ENCODE measurements at regions not wholly inside any gene's neighbourhood (a gene's known extent, or its start where the extent isn't known, plus 50 kb on each side); places are given as distances from the start of the nearest gene placed in this dataset.
"Not testable (repeated sequence)": the region's sequence is repeated elsewhere in the genome, so short reads cannot be mapped to it uniquely, and the experiment has no call there.

DNA sequence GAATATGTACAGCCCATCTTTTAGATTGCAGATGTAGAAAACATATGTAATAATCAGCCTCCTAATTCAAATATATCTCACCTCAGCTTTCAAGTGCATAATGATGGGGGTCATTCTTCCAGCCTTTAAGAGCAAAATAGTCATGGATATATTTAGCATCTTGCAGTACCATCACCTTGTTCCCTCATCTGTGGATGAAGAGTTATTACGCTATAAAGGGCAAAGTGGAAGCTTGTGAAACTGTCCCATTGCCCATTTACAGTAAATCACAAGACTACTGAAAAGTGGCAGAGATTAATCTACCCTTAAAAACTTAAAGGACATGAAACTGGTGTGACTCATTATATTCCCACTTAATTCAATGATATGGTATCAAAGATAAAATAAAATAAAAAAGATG is 979.7 kb upstream of the HS3ST1 start:
- TF ChIP-seq FOXP2 (optimal IDR thresholded peaks at IDR 0.05; ENCODE audit: control extremely low read depth, extremely low read length, insufficient read depth) (no peak), POLR2AphosphoS5 (IDR thresholded peaks at IDR 0.05; ENCODE audit: borderline replicate concordance, low read depth, low read length) (no peak), EZH2 (IDR thresholded peaks at IDR 0.05) (no peak)
- no peak overlapping the region for H3K27ac ChIP-seq
- no peak overlapping the region for H3K4me3 ChIP-seq
- no peaks in the 10 kb centered on the region for H3K9me3 ChIP-seq (ENCODE audit: low read depth, low read length)
- no peak for DNase-seq (ENCODE audit: low read depth, low spot score)
- H3K36me3 ChIP-seq (ENCODE audit: insufficient read depth, low read length), result no peaks in the 10 kb centered on the region
- no peak overlapping the region for H3K9ac ChIP-seq (ENCODE audit: insufficient read length)

DNA sequence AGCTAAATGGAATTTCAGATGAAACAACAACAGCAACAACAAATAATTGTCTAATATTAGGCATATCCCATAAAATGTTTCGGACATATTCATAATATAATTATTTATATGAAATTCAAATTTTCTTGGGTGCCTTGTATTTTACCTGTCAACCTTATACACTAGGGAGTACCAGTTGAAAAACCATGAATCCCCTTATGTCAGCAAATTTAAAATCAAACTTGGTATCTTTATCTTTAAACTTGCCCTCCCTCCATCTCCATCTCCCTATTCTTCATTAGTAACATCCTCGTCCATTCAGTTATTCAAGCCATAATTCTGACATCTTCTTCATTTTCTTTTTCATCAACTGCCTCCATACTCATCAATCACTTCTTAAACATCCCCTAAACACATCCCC is 974.5 kb upstream of the HS3ST1 start:
- H3K27ac ChIP-seq, result no peak overlapping the region
- DNase-seq (ENCODE audit: low read depth, low spot score), result no peak

DNA sequence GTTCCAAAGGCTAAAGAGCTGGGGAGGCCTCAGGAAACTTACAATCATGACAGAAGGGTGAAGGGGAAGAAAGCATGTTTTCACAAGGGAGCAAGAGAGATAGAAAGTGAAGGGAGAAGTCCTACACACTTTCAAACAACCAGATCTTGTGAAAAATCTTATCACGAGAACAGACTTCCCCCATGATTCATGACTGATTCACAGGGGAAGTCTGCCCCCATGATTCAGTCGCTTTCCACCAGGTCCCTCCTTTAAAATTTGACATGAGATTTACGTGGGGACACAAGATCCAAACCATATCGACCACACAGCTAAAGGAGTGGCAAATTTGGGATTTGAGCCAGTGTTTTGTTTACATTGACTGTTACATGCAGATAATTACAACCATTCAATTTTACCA is 971.1 kb upstream of the HS3ST1 start:
- no peak overlapping the region for H3K9ac ChIP-seq (ENCODE audit: insufficient read length)
- no peak for TF ChIP-seq POLR2AphosphoS5 (IDR thresholded peaks at IDR 0.05; ENCODE audit: borderline replicate concordance, low read depth, low read length)
- no peak for DNase-seq (ENCODE audit: low read depth, low spot score)
- no peak overlapping the region for H3K27ac ChIP-seq
- H3K36me3 ChIP-seq (ENCODE audit: insufficient read depth, low read length), result no peaks in the 10 kb centered on the region
- no peaks in the 10 kb centered on the region for H3K9me3 ChIP-seq (ENCODE audit: low read depth, low read length)
- no peak overlapping the region for H3K4me3 ChIP-seq

More for the DNA sequence above, 974.5 kb upstream of the HS3ST1 start:
- TF ChIP-seq EZH2 (IDR thresholded peaks at IDR 0.05) (no peak), POLR2AphosphoS5 (IDR thresholded peaks at IDR 0.05; ENCODE audit: borderline replicate concordance, low read depth, low read length) (no peak), FOXP2 (optimal IDR thresholded peaks at IDR 0.05; ENCODE audit: control extremely low read depth, extremely low read length, insufficient read depth) (no peak)
- H3K4me3 ChIP-seq, result no peak overlapping the region
- no peak overlapping the region for H3K9ac ChIP-seq (ENCODE audit: insufficient read length)
- H3K36me3 ChIP-seq (ENCODE audit: insufficient read depth, low read length), result no peaks in the 10 kb centered on the region
- no peaks in the 10 kb centered on the region for H3K9me3 ChIP-seq (ENCODE audit: low read depth, low read length)

DNA sequence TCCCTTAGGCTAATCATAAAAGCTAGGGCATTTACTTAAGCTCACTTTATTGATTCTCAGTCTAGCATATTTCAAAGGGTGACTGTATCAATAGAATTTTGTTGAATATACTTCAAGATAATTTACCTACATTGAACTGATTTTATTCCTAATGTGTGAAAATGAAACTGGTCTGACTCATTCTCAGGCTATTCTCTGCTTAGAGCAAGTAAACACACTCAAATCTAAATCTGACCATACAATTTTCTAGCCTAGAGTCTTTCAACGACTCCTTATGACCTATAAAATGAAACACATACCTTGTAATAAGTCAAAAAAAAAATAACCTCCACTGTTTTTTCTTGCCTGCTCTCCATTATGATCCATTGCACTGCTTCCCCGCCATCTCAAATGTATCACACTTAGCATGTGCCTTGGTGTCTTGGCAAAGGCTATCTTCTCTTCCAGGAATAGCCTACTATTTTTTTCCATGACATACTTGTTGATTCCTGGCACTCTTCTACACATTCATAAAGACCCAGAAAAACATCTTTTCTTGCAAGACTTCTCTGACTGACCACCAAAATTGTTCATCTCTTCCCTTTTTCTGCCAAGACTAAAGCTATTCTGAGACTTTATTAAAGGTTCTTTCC is 965.1 kb upstream of the HS3ST1 start:
- Histone ChIP-seq H3K4me3 (no peak overlapping the region), H3K9ac (ENCODE audit: insufficient read length) (no peak overlapping the region), H3K27ac (no peak overlapping the region), H3K36me3 (ENCODE audit: insufficient read depth, low read length) (no peaks in the 10 kb centered on the region), H3K9me3 (ENCODE audit: low read depth, low read length) (no peaks in the 10 kb centered on the region)
- DNase-seq (ENCODE audit: low read depth, low spot score), result no peak
- TF ChIP-seq FOXP2 (optimal IDR thresholded peaks at IDR 0.05; ENCODE audit: control extremely low read depth, extremely low read length, insufficient read depth), result no peak

DNA sequence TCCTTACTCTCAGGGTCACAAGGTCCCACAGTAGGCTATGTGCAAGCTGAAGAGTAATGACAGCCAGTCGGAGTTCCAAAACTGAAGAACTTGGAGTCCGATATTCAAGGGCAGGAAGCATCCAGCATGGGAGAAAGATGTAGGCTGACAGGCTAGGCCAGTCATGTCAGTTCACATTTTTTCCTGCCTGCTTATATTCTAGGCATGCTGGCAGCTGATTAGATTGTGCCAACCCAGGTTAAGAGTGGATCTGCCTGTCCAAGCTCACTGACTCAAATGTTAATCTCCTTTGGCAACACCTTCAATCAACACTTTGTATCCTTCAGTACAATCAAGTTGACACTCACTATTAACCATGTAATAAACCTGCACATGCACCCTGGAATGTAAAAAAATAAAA is 960.9 kb upstream of the HS3ST1 start:
- DNase-seq (ENCODE audit: low read depth, low spot score), result no peak
- no peak overlapping the region for H3K27ac ChIP-seq
- TF ChIP-seq EZH2 (IDR thresholded peaks at IDR 0.05) (no peak), FOXP2 (optimal IDR thresholded peaks at IDR 0.05; ENCODE audit: control extremely low read depth, extremely low read length, insufficient read depth) (no peak), POLR2AphosphoS5 (IDR thresholded peaks at IDR 0.05; ENCODE audit: borderline replicate concordance, low read depth, low read length) (no peak)
- no peak overlapping the region for H3K9ac ChIP-seq (ENCODE audit: insufficient read length)
- no peak overlapping the region for H3K4me3 ChIP-seq
- H3K36me3 ChIP-seq (ENCODE audit: insufficient read depth, low read length), result no peaks in the 10 kb centered on the region
- no peaks in the 10 kb centered on the region for H3K9me3 ChIP-seq (ENCODE audit: low read depth, low read length)

DNA sequence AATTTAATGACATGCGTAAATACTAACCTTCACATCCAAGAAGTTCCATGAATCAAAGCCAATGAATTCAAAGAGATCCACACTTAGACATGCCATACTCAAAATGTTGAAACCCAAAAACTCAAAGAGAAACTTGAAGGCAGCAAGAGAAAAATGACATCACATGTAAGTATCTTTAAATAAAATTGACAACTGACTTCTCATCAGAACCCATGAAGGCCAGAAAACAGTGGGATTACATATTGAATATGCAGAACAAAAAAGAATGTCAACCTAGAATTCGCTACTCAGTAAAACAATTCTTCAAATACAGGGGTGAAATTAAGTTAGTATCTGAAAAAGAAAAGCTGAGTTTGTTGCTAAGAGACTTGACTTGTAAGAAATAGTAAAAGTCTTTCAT is 953.9 kb upstream of the HS3ST1 start:
- Histone ChIP-seq H3K36me3 (ENCODE audit: insufficient read depth, low read length) (no peaks in the 10 kb centered on the region), H3K27ac (no peak overlapping the region), H3K9ac (ENCODE audit: insufficient read length) (no peak overlapping the region), H3K4me3 (no peak overlapping the region), H3K9me3 (ENCODE audit: low read depth, low read length) (no peaks in the 10 kb centered on the region)
- no peak for TF ChIP-seq EZH2 (IDR thresholded peaks at IDR 0.05)
- no peak for TF ChIP-seq POLR2AphosphoS5 (IDR thresholded peaks at IDR 0.05; ENCODE audit: borderline replicate concordance, low read depth, low read length)
- TF ChIP-seq FOXP2 (optimal IDR thresholded peaks at IDR 0.05; ENCODE audit: control extremely low read depth, extremely low read length, insufficient read depth), result no peak
- no peak for DNase-seq (ENCODE audit: low read depth, low spot score)

DNA sequence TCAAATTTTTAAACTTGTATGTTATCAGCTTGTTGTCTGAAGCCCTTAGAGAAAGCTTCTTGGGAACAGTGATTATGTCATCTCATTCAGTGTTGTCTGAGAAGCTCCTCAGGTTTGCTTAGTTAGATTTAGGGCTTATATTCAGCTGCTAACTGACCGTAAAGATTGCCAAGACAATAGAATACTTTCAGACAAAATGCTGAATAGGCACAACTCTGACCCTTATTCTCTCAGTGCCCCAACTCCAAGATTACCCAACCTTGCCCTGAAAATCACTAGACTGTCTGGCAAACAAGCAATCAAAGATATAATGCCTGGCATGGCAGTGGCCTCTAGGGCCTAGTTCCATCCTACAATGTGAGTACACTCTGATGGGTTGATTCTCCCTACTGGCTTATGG is 950.5 kb upstream of the HS3ST1 start:
- DNase-seq (ENCODE audit: low read depth, low spot score), result no peak
- Histone ChIP-seq H3K27ac (no peak overlapping the region), H3K9ac (ENCODE audit: insufficient read length) (no peak overlapping the region), H3K36me3 (ENCODE audit: insufficient read depth, low read length) (no peaks in the 10 kb centered on the region), H3K9me3 (ENCODE audit: low read depth, low read length) (no peaks in the 10 kb centered on the region), H3K4me3 (no peak overlapping the region)
- TF ChIP-seq POLR2AphosphoS5 (IDR thresholded peaks at IDR 0.05; ENCODE audit: borderline replicate concordance, low read depth, low read length) (no peak), FOXP2 (optimal IDR thresholded peaks at IDR 0.05; ENCODE audit: control extremely low read depth, extremely low read length, insufficient read depth) (no peak), EZH2 (IDR thresholded peaks at IDR 0.05) (no peak)

DNA sequence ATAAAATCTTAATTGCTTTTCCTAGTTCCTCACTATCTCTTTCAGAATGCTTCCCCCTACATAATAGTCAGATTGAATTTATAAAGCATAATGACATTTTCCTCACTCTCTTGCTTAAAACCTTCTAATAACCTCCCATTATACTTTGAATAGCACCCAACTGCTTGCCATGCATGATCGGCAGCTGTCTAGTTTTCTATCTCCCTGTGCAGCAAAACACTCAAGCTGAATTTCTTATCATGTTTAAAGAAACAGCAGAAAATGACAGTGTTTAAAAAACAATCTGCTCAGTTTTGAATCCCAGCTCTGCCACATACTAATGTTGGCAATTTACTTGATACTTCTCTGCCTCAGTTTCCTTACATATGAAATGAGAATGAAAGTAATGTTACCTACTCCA is 947.1 kb upstream of the HS3ST1 start:
- no peaks in the 10 kb centered on the region for H3K36me3 ChIP-seq (ENCODE audit: insufficient read depth, low read length)
- no peak overlapping the region for H3K27ac ChIP-seq
- H3K9ac ChIP-seq (ENCODE audit: insufficient read length), result no peak overlapping the region
- no peaks in the 10 kb centered on the region for H3K9me3 ChIP-seq (ENCODE audit: low read depth, low read length)
- TF ChIP-seq FOXP2 (optimal IDR thresholded peaks at IDR 0.05; ENCODE audit: control extremely low read depth, extremely low read length, insufficient read depth), result no peak
- TF ChIP-seq POLR2AphosphoS5 (IDR thresholded peaks at IDR 0.05; ENCODE audit: borderline replicate concordance, low read depth, low read length), result no peak
- TF ChIP-seq EZH2 (IDR thresholded peaks at IDR 0.05), result no peak
- no peak overlapping the region for H3K4me3 ChIP-seq
- no peak for DNase-seq (ENCODE audit: low read depth, low spot score)

DNA sequence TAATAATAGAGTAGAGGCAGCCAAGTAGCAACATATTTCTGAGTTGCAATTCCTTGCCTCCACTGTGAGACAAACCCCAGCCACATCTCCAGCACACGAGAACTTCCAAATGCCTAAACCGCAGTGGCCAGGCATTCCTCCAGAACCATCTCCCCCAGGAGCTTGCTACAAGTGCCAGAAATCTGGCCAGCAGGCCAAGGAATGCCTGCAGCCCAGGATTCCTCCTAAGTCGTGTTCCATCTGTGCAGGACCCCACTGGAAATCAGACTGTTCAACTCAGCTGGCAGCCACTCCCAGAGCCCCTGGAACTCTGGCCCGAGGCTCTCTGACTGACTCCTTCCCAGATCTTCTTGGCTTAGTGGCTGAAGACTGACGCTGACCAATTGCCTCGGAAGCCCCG is 937.2 kb upstream of the HS3ST1 start:
- not testable (repeated sequence) for H3K9ac ChIP-seq (ENCODE audit: insufficient read length); DNase-seq (ENCODE audit: low read depth, low spot score); H3K4me3 ChIP-seq; H3K36me3 ChIP-seq (ENCODE audit: insufficient read depth, low read length); H3K9me3 ChIP-seq (ENCODE audit: low read depth, low read length); H3K27ac ChIP-seq
